DND-41 (cell line): ENCODE measurements at regions not wholly inside any gene's neighbourhood (a gene's known extent, or its start where the extent isn't known, plus 50 kb on each side); places are given as distances from the start of the nearest gene placed in this dataset.

ENCODE experiments used
- ATAC-seq: fragments of 200-7000 bp; cut with Tn5 transposase; 3 replicates; pipeline ENCODE4 v1.9.1; 2021; ENCODE audit warnings: low read depth; ENCODE audit not compliant: insufficient read depth
- DNase-seq: peaks from one replicate; pipeline ENCODE4 v3.0.0-alpha.2; 2020
- H2AFZ ChIP-seq: 2 replicates; pipeline ENCODE4 v1.6.0; 2012; ENCODE audit warnings: low read depth, low read length
- H3K27ac ChIP-seq: 2 replicates; pipeline ENCODE4 v1.5.1; 2012; ENCODE audit warnings: low read length, inconsistent platforms
- H3K27me3 ChIP-seq: fragments of 200-600 bp; sonication (generic); 2 replicates; pipeline ENCODE4 v1.6.0; 2012; ENCODE audit warnings: low read length, mild to moderate bottlenecking, inconsistent platforms; ENCODE audit not compliant: insufficient read depth, poor library complexity
- H3K36me3 ChIP-seq: 2 replicates; pipeline ENCODE4 v1.5.1; 2012; ENCODE audit warnings: low read length, inconsistent platforms; ENCODE audit not compliant: insufficient read depth
- H3K4me1 ChIP-seq: 2 replicates; pipeline ENCODE4 v1.5.1; 2012; ENCODE audit warnings: mild to moderate bottlenecking, low read length; ENCODE audit not compliant: insufficient read depth
- H3K4me2 ChIP-seq: 2 replicates; pipeline ENCODE4 v1.6.0; 2012; ENCODE audit warnings: mild to moderate bottlenecking, moderate library complexity, low read length, inconsistent platforms; ENCODE audit not compliant: insufficient read depth
- H3K4me3 ChIP-seq, 2 experiments: fragments of 200-600 bp in 1 of 2; shearing (Covaris generic) in 1 of 2; 2 replicates each; pipeline ENCODE4 v1.5.1; 2012 to 2016; ENCODE audit warnings: inconsistent platforms in 2 of 2, low read length in 2 of 2, mild to moderate bottlenecking in 2 of 2, low read depth in 1 of 2, moderate library complexity in 1 of 2
- H3K79me2 ChIP-seq: 2 replicates; pipeline ENCODE4 v1.6.0; 2012; ENCODE audit warnings: low read length, inconsistent platforms; ENCODE audit not compliant: insufficient read depth
- H3K9ac ChIP-seq: 2 replicates; pipeline ENCODE4 v1.6.0; 2012; ENCODE audit warnings: low read depth, mild to moderate bottlenecking, inconsistent platforms, low read length, moderate library complexity
- H3K9me3 ChIP-seq: 2 replicates; pipeline ENCODE4 v1.5.1; 2012; ENCODE audit warnings: low read length, moderate library complexity, mild to moderate bottlenecking, inconsistent platforms; ENCODE audit not compliant: insufficient read depth, severe bottlenecking
- H4K20me1 ChIP-seq: 2 replicates; pipeline ENCODE4 v1.6.0; 2012; ENCODE audit warnings: low read length; ENCODE audit not compliant: insufficient read depth
- EZH2 ChIP-seq: IDR thresholded peaks from 3 replicates; pipeline ENCODE4 v1.6.1; 2012; ENCODE audit warnings: borderline replicate concordance, low read depth, mild to moderate bottlenecking, moderate library complexity, low read length, inconsistent platforms; ENCODE audit not compliant: severe bottlenecking
- TF ChIP-seq, protein P1 (sequence below): IDR thresholded peaks from 2 replicates; pipeline ENCODE4 v1.5.1; 2012; ENCODE audit warnings: borderline replicate concordance, low read length, moderate library complexity, mild to moderate bottlenecking; ENCODE audit not compliant: poor library complexity, severe bottlenecking; ENCODE audit errors: extremely low read depth

DNA sequence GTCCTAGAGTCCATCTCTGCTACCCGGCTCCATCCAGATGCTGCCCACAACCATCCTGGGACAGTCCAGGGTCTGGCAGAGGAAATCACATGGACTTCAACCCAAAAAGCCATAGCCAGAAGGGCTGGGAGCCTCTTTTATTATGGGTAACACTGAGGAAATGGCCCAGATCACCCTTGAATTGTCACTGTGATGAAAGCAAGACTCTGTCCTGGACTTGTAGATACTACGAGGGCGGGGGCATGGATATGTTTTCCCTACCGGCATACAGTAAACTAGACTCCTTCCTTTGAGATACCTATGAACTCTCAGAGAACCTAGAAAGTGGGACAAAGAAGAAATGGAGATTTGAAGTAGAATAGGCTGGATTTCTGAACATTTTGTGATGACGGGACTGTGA lies 110.3 kb downstream of the LACC1 start:
- H3K4me3 ChIP-seq = no peak overlapping the region
- DNase-seq (no peak), ATAC-seq (no peak)
- no peak for TF ChIP-seq EZH2
- TF ChIP-seq, protein P1, sequence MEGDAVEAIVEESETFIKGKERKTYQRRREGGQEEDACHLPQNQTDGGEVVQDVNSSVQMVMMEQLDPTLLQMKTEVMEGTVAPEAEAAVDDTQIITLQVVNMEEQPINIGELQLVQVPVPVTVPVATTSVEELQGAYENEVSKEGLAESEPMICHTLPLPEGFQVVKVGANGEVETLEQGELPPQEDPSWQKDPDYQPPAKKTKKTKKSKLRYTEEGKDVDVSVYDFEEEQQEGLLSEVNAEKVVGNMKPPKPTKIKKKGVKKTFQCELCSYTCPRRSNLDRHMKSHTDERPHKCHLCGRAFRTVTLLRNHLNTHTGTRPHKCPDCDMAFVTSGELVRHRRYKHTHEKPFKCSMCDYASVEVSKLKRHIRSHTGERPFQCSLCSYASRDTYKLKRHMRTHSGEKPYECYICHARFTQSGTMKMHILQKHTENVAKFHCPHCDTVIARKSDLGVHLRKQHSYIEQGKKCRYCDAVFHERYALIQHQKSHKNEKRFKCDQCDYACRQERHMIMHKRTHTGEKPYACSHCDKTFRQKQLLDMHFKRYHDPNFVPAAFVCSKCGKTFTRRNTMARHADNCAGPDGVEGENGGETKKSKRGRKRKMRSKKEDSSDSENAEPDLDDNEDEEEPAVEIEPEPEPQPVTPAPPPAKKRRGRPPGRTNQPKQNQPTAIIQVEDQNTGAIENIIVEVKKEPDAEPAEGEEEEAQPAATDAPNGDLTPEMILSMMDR = no peak
- H3K4me2 ChIP-seq = no peak overlapping the region
- H4K20me1 ChIP-seq = no peaks in the 10 kb centered on the region
- no peaks in the 10 kb centered on the region for H3K79me2 ChIP-seq
- no peak overlapping the region for H3K9ac ChIP-seq
- no peak overlapping the region for H3K27ac ChIP-seq
- peaks cover 7% of the 10 kb centered on the region for H3K9me3 ChIP-seq
- no peaks in the 10 kb centered on the region for H3K4me1 ChIP-seq
- H2AFZ ChIP-seq = no peak overlapping the region
- no peaks in the 10 kb centered on the region for H3K36me3 ChIP-seq
- H3K27me3 ChIP-seq = no peaks in the 10 kb centered on the region

DNA sequence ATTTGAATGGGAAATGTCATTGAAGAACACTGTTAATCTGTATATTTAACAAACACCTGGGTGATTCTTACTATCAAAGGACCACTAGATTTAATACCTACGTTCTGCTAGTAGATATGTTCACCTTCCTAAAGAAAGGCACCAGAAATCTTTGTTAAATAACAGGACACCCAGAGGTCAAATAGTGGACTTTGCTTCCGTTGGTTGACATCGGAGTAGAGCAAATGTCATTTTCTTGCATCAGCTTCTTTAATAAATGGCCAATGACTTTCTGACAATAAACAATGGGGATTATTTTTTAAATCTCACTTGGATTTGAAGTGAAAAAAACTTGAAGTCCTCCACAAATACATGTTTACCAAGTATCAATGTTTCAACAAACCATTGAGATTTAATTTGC lies 111.1 kb downstream of the LACC1 start:
- Histone ChIP-seq H3K36me3 (no peaks in the 10 kb centered on the region), H3K27me3 (no peaks in the 10 kb centered on the region), H3K27ac (no peak overlapping the region), H2AFZ (no peak overlapping the region), H3K79me2 (no peaks in the 10 kb centered on the region), H3K4me2 (no peak overlapping the region), H4K20me1 (no peaks in the 10 kb centered on the region), H3K9ac (no peak overlapping the region), H3K4me3 (no peak overlapping the region), H3K4me1 (no peaks in the 10 kb centered on the region), H3K9me3 (peaks cover 13% of the 10 kb centered on the region)
- DNase-seq = no peak
- ATAC-seq = no peak
- TF ChIP-seq EZH2 = no peak
- TF ChIP-seq, protein P1 = no peak

DNA sequence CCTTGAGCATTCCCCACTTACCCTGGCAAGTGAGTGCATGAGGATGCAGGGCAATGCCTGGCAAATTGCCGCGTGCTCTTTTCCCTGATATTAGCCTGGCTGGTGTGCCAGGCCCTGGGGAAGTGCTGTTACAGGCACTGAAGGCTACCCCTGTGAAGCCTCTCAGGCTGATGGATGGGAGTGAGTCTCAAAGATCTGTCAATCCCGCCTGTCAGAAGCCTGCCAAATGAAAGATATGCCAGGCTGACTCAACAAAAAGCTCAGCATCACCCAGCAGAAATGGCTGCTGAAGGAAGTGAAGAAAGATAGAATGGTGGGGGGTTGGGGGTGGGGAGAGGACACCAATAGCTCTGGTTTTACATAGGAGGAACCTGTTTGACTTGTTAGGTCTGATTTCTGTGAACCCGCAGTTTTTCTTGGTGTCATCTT lies 112.1 kb downstream of the LACC1 start:
- no peaks in the 10 kb centered on the region for H3K36me3 ChIP-seq
- H2AFZ ChIP-seq = no peak overlapping the region
- ATAC-seq (no peak), DNase-seq (no peak)
- H3K27me3 ChIP-seq = no peaks in the 10 kb centered on the region
- H3K4me3 ChIP-seq = no peak overlapping the region
- TF ChIP-seq EZH2 = no peak
- TF ChIP-seq, protein P1 = no peak
- no peaks in the 10 kb centered on the region for H3K4me1 ChIP-seq
- H4K20me1 ChIP-seq = no peaks in the 10 kb centered on the region
- no peaks in the 10 kb centered on the region for H3K79me2 ChIP-seq
- peaks cover 13% of the 10 kb centered on the region for H3K9me3 ChIP-seq
- no peak overlapping the region for H3K9ac ChIP-seq
- no peak overlapping the region for H3K4me2 ChIP-seq
- no peak overlapping the region for H3K27ac ChIP-seq

DNA sequence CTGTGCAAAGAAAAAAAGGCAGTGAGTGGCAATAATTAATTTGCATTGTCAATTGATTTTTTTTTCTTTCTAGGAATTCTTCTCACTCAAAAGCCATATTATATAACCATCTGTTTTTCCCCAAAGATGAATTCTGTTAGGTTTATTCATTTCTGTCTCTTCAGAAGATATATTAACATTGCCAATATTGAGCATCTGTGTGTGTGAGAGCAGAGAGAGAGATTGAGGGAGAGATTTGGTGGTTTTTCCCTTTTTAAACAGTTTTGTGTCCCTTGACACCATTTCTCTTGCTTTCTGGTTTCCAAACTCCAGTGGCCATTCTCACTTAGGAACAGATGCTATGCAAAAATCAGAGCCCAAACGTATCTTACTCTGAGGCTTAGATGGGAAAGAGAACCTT lies 112.5 kb downstream of the LACC1 start:
- Histone ChIP-seq H2AFZ (no peak overlapping the region), H3K27ac (no peak overlapping the region), H3K4me3 (no peak overlapping the region), H3K9ac (no peak overlapping the region), H4K20me1 (no peaks in the 10 kb centered on the region), H3K4me1 (no peaks in the 10 kb centered on the region), H3K4me2 (no peak overlapping the region), H3K27me3 (no peaks in the 10 kb centered on the region), H3K36me3 (no peaks in the 10 kb centered on the region), H3K9me3 (peaks cover 13% of the 10 kb centered on the region), H3K79me2 (no peaks in the 10 kb centered on the region)
- DNase-seq = no peak
- TF ChIP-seq, protein P1 = no peak
- no peak for TF ChIP-seq EZH2
- ATAC-seq = no peak
